Fibroblast of skin of right biceps (primary cell): ENCODE measurements at regions not wholly inside any gene's neighbourhood (a gene's known extent, or its start where the extent isn't known, plus 50 kb on each side); places are given as distances from the start of the nearest gene placed in this dataset.

Experiments used
- DNase-seq: peaks from one replicate; pipeline ENCODE4 v3.0.0-alpha.2; 2013

DNA sequence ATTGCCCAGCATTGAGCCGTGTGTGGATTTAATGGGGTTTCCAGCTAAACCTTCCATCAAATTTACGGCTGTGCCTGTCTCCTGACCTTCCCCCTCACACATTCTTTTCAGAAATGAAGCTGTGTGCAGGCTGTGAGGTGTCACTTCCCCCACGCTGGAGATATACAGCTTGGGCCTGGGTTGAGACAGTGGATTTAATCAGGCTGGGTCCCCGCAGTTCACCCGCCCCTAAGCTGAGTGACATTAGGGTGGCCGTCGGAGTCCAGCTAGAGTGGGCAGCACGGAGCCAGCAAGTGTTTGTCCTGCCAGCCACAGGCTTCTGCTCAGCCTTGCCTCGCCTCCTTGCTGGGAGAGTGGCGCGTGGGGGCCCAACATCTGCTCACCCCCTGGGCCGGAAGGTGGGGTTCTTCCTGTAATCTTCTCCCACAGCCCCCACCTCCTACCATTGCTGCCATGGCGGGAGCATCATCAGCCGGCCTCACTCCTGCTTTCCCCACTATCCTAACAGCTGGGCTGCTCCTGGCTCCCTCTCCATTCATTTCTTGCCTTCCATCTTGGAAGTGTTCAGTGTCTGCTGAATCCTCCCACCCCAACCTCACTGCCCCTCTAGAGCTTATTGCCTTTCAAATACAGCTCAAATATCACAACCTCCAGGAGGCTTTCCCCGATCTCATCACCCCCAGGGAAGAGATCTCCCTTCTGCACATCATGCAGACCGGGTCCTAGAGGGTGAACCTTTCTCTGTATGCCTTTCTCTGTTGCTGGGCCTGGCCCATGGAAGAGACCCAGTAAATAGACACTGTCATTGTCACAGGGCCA is 149.0 kb downstream of the GLI2 start:
- DNase-seq, result no peak

GRCh38 chr2:120885321-120885720 is 149.7 kb downstream of the GLI2 start:
- DNase-seq, result no peak

- DNase-seq, result no peak
Measured at GRCh38 chr2:120885749-120886148, 150.1 kb downstream of the GLI2 start.

DNA sequence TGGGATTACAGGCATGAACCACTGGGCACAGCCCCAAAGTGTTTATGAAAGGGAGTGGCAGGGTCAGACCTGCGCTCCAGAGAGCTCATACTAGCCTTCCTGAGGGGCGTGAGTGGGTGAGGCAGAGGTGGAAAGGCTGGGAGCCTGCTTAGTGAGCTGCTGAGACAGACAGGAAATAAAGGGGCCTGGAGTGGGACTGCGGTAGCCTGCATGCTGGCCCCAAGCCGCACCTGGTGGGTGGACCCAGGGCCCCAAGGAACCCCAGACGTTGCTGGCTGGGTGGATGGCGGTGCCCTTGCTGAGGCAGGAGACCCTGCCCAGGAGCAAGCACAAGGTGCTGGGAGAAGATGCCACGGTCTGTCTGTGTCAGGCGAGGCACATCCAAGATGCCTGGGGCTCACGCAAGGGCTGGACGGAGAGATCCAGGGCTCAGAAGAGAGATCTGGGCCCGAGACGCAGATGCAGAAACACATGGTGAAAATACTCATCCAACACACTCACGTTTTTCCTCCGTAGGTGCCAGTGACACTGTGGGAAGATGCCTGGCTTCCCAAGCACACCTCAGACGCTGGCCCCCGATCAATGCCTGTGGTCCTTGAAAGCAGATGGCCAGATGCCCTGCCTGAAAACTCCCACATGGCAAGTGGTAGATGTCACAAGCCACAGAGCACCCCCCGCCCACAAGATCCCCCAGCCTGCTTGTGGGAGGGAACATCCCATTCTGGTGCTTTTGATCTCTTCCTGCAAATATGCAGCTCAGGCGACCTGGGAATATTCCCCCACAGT is 151.1 kb downstream of the GLI2 start:
- peak; percentile 22 for DNase-seq

GRCh38 chr2:120887320-120887697 is 151.6 kb downstream of the GLI2 start:
- peak; percentile 41 for DNase-seq

GRCh38 chr2:120887741-120888231 is 152.1 kb downstream of the GLI2 start:
- no peak for DNase-seq

GRCh38 chr2:120888851-120889250 is 153.2 kb downstream of the GLI2 start:
- no peak for DNase-seq

DNA sequence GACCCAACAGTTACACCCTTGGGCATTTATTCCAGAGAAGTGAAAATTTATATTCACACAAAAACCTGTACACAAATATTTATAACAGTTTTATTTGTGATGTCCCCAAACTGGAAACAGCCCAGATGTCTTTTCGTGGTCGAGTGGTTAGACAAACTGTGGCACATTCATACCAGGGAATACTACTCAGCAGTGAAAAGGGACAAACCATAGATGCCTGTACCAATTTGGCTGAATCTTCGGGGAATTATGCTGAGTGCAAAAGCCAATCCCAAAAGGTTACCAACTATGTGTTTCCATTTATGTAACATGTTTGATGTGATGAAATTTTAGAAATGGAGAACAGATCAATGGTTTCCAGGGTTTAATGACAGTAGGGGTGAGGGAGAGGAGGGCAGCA is 154.3 kb downstream of the GLI2 start:
- DNase-seq, result no peak

- no peak for DNase-seq
Measured at GRCh38 chr2:120890566-120891360, 155.1 kb downstream of the GLI2 start.

GRCh38 chr2:120892271-120892966 is 156.8 kb downstream of the GLI2 start:
- no peak for DNase-seq

GRCh38 chr2:120892967-120893667 is 157.4 kb downstream of the GLI2 start:
- DNase-seq, result peak; percentile 78

DNA sequence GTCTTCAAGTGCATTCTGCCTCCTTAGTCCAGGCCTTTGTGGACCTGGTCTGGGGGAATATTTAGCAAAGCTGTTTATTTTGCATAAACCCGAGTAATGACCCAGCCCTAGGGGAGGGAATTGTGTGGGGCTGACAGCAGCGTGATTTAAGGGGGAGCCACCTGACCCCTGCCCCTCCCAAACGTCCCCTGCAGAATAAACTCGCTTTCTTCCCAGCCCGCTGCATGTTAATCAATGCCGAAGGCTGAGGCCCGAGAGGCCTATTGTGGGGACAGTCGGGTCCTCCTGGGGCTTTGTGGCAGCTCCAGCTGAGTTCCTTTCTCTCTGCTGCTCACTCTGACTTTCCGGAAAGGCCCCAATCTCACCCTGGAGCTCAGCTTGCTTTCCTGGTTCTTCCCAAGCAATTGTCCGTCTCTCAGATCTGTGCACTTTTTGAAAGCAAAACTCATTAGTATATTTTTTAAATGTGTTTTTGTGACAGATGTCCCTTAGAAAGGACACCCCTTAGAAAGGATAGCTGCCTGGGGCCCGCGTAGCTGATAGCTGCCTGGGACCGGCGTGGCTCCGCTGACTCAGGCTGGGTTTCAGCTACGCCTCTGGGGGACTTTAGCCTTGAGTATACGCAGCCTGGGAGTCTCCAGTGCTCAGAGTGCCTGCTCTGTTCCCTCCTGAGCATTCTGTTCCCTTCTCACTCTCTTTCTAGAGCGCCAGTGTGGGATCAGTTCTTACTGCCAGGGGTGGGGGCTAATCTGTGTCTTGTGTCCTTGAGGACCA is 158.3 kb downstream of the GLI2 start:
- DNase-seq, result no peak

- no peak for DNase-seq
Measured at GRCh38 chr2:120894966-120895365, 159.3 kb downstream of the GLI2 start.

GRCh38 chr2:120896126-120896525 is 160.5 kb downstream of the GLI2 start:
- no peak for DNase-seq

DNA sequence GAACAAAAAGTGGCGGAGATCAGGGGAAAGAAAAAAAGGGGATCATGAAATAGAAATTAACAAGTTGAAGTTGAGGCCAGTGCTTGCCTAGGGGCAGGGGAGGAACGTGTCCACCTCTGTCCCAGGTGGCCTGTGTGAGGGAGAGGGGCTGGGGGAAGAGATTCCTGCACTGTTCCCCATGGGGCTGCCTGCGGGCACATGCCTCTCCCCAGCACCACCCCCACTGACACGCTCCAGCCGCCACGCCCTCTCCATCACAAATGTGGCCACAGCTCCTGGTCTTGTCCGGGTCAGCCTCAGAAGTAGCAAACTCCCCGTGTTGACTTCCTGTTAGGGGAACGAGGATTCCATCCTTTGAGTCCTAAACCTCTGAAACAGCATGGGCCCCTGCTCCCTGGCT is 161.2 kb downstream of the GLI2 start:
- no peak for DNase-seq

GRCh38 chr2:120897399-120897798 is 161.7 kb downstream of the GLI2 start:
- DNase-seq, result no peak

DNA sequence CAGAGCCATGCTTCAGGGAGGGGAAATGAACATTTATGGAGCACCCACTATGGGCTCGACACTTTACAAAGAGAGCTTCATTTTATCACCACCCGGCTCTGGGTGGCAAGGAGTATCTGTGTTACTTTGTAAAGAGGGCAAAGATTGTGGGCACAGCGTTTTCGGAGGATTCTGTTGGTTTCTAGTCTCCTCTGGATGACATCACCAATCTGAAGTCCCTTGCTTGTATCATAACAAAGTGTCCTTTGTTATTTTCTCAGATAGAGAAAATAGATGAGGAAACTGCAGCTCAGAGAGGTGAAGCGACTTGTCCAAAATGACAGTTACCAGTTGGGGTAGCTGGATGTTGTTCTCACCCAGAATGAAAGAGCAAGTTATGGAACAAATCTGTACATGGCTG is 162.8 kb downstream of the GLI2 start:
- DNase-seq, result no peak

GRCh38 chr2:120898961-120899750 is 163.5 kb downstream of the GLI2 start:
- no peak for DNase-seq

DNA sequence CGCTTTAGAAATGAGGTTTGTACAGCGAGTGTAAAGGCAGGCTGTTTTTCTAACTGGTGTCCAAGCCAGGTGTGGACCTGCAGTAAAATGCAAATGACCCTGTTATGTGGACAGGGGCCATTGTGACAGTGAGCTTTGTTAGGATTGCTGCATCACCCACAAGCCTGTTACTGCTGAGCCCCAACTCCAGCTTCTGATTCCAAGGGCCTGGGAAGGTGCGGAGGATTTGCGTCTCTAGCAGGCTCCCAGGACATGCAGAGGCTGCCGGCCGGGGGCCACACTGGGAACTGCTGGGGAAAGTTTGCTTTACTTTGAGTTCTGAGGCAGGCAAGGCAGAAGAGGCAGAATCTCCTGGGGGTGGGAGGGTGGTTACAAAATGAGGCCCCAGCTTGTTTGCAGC is 164.1 kb downstream of the GLI2 start:
- no peak for DNase-seq

- no peak for DNase-seq
Measured at GRCh38 chr2:120901201-120901600, 165.5 kb downstream of the GLI2 start.
